Gastrocnemius medialis (tissue), 4 donors: ENCODE measurements at regions not wholly inside any gene's neighbourhood (a gene's known extent, or its start where the extent isn't known, plus 50 kb on each side); places are given as distances from the start of the nearest gene placed in this dataset.

Source experiments
- ATAC-seq, 2 donors: fragments of 150-250 bp; one replicate each; pipeline ENCODE4 v1.9.1; 2016
- DNase-seq, 2 donors: peaks; one replicate each; pipeline ENCODE4 v3.0.0-alpha.2; 2019
- H3K27ac ChIP-seq, 4 donors: fragments of 200-600 bp; sonication (generic); 1 replicate in 1 of 4; 2 replicates in 3 of 4; pipeline ENCODE4 v1.5.1; 2016 to 2018; ENCODE audit warnings: mild to moderate bottlenecking in 2 of 4, moderate library complexity in 1 of 4
- H3K27me3 ChIP-seq, 3 donors: fragments of 200-600 bp; sonication (generic) in 2 of 3; 1 replicate in 1 of 3; 2 replicates in 2 of 3; pipeline versions ENCODE4 v1.5.1 to v1.6.0; 2016 to 2019; ENCODE audit warnings: mild to moderate bottlenecking in 1 of 3, moderate library complexity in 1 of 3
- H3K36me3 ChIP-seq, 2 donors: fragments of 200-600 bp; sonication (generic) in 1 of 2; one replicate each; pipeline ENCODE4 v1.5.1; 2017 to 2018
- H3K4me1 ChIP-seq, 2 donors: fragments of 200-600 bp; sonication (generic) in 1 of 2; one replicate each; pipeline ENCODE4 v1.5.1; 2016 to 2017; ENCODE audit warnings: mild to moderate bottlenecking in 2 of 2
- H3K4me3 ChIP-seq, 4 donors: fragments of 200-600 bp; sonication (generic) in 3 of 4; 1 replicate in 1 of 4; 2 replicates in 3 of 4; pipeline ENCODE4 v1.5.1; 2016 to 2019; ENCODE audit warnings: mild to moderate bottlenecking in 2 of 4
- H3K9me3 ChIP-seq, 3 donors: fragments of 200-600 bp; sonication (generic) in 2 of 3; 1 replicate in 1 of 3; 2 replicates in 2 of 3; pipeline ENCODE4 v1.5.1; 2016 to 2019
- CTCF ChIP-seq, 5 experiments: fragments of 450-650 bp in 3 of 5; fragments of 200-600 bp in 2 of 5; sonication (generic) in 2 of 5; IDR thresholded peaks in 4 of 5; conservative IDR thresholded peaks in 1 of 5; 1 replicate in 4 of 5; 2 replicates in 1 of 5; pipeline ENCODE4 v1.5.1; 2016 to 2019; ENCODE audit warnings: antibody characterized with exemption in 5 of 5, mild to moderate bottlenecking in 3 of 5, moderate library complexity in 3 of 5
- POLR2A ChIP-seq, 2 donors: fragments of 450-650 bp; IDR thresholded peaks; one replicate each; pipeline ENCODE4 v1.6.1; 2017; ENCODE audit warnings: antibody characterized with exemption in 2 of 2, mild to moderate bottlenecking in 2 of 2, moderate library complexity in 2 of 2
- in situ Hi-C, 4 donors: fragments of 200-750 bp; cut with MboI; loops; one replicate each; pipeline versions ENCODE4 v1.15.0 to v1.8.0; 2017; ENCODE audit warnings: low sequenced_read_pairs in 4 of 4
- intact Hi-C: fragments of 100-400 bp; cut with DNase I; formaldehyde crosslinking; loops from one replicate; pipeline ENCODE4 v1.15.1; 2023; ENCODE audit warnings: low total_unique reads

DNA sequence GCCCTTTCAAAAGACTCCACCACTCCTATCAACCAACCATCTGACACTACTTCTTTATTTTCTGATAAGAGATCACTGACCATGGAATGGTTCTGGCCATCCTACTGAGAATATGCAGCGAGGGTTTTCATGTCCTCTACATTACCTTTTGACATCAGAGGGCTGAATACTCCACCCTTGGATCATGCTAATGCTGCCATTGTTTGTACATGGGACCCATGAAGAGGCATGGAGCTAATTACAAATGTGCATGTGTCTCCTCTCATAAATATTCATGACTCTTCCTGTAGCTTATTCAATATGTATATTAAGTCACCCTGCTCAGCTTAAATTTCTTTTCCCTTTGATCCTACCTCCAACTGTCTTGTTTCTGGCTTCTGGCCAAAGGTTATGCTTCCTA is 1065.8 kb upstream of the GHITM start:
- intact Hi-C loops, result no loop called here
- in situ Hi-C loops, result no loop called here

DNA sequence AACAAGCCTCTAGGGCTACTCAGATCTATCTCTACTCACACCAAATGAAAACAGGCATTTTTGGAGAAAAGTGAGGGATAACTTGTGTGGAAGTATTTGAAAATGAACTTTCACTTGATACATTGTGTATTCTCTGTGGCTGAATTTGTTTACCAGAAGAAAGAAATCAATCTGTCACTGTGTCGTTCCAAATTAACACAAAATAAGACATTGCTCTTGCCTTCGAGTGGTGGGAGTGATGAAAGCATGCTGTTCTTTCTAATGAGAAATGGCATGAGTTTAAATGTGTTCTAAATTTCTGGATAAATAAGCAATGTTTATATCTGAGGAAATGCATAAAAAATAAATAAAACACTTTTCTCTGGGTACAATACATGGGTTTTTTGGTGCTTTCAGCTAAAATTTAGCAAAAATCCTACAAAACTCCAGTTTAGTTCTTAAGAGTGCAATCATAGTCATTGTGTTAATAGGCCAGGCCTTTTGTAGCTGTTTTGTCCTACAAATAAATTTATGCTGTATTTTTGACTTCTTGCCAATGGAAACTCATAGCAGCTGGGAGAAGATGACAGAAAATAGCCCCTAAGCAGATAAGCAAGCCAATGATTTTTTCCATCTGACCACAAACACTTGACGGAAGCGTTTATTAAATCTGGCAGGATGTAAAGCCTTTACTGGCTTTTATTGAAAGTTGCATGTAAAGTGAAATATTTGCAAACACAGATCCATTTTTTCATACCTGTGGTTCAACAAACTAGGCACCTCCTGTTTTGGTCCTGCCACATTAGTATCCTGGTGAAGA is 1064.1 kb upstream of the GHITM start:
- intact Hi-C loops, result no loop called here
- in situ Hi-C loops, result no loop called here
- TF ChIP-seq CTCF (IDR thresholded peaks at IDR 0.05 in 4 of 5, conservative IDR thresholded peaks at IDR 0.05 in 1 of 5), result no peak
- Histone ChIP-seq H3K4me1 (no peaks in the 10 kb centered on the region), H3K9me3 (no peaks in the 10 kb centered on the region), H3K27me3 (no peaks in the 10 kb centered on the region), H3K27ac (no peak overlapping the region), H3K36me3 (no peaks in the 10 kb centered on the region), H3K4me3 (no peak overlapping the region)
- ATAC-seq (no peak), DNase-seq (no peak)

More for the DNA sequence above, 1065.8 kb upstream of the GHITM start:
- Histone ChIP-seq H3K27ac (no peak overlapping the region), H3K4me3 (no peak overlapping the region), H3K36me3 (no peaks in the 10 kb centered on the region), H3K9me3 (no peaks in the 10 kb centered on the region), H3K27me3 (no peaks in the 10 kb centered on the region), H3K4me1 (no peaks in the 10 kb centered on the region)
- ATAC-seq, result no peak
- DNase-seq, result no peak
- TF ChIP-seq POLR2A (IDR thresholded peaks at IDR 0.05) (no peak), CTCF (IDR thresholded peaks at IDR 0.05 in 4 of 5, conservative IDR thresholded peaks at IDR 0.05 in 1 of 5) (no peak)

- H3K36me3 ChIP-seq, result no peaks in the 10 kb centered on the region
- H3K4me1 ChIP-seq, result no peaks in the 10 kb centered on the region
- H3K4me3 ChIP-seq, result no peak overlapping the region
- no peak for DNase-seq
- in situ Hi-C loops (no loop called here), intact Hi-C loops (no loop called here)
- no peaks in the 10 kb centered on the region for H3K27me3 ChIP-seq
- TF ChIP-seq CTCF (IDR thresholded peaks at IDR 0.05 in 4 of 5, conservative IDR thresholded peaks at IDR 0.05 in 1 of 5), result no peak
- no peak for TF ChIP-seq POLR2A (IDR thresholded peaks at IDR 0.05)
- ATAC-seq, result no peak
- no peak overlapping the region for H3K27ac ChIP-seq
- no peaks in the 10 kb centered on the region for H3K9me3 ChIP-seq
These were observed 1063.4 kb upstream of the GHITM start for GRCh38 chr10:83075815-83076355.

GRCh38 chr10:83076443-83076842 is 1062.9 kb upstream of the GHITM start:
- TF ChIP-seq CTCF (IDR thresholded peaks at IDR 0.05 in 4 of 5, conservative IDR thresholded peaks at IDR 0.05 in 1 of 5), result no peak
- TF ChIP-seq POLR2A (IDR thresholded peaks at IDR 0.05), result no peak

More at GRCh38 chr10:83076443-83076842, 1062.9 kb upstream of the GHITM start:
- H3K9me3 ChIP-seq, result no peaks in the 10 kb centered on the region
- DNase-seq (no peak), ATAC-seq (no peak)
- no peak overlapping the region for H3K27ac ChIP-seq
- H3K4me1 ChIP-seq, result no peaks in the 10 kb centered on the region
- no peaks in the 10 kb centered on the region for H3K27me3 ChIP-seq
- intact Hi-C loops (no loop called here), in situ Hi-C loops (no loop called here)
- no peaks in the 10 kb centered on the region for H3K36me3 ChIP-seq
- no peak overlapping the region for H3K4me3 ChIP-seq
